ENCODE measurements at regions not wholly inside any gene's neighbourhood (a gene's known extent, or its start where the extent isn't known, plus 50 kb on each side); places are given as distances from the start of the nearest gene placed in this dataset.
"Not testable (repeated sequence)": the region's sequence is repeated elsewhere in the genome, so short reads cannot be mapped to it uniquely, and the experiment has no call there.

DNA sequence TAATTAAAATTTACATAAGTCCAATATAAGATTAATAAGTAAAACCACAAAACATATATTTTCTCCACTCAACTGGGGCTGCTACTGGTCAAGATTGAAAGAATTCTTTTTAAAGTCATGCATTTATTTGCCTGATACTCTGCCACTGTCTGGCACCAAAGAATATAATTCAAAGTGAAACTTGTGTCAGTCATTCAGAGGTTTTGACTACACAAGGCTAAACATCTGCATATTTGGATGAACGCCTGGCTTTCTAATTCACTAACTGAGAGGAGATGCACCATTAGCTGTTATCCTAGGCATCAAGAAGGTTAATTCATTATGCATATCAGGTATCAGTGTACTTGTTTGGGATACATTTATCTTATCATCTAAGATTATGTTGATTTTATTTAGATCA is 598.5 kb downstream of the CENPC start:
- H3K9me3 ChIP-seq (ENCODE audit: control insufficient read depth, insufficient read depth, low read length): no peaks in the 10 kb centered on the region
- H3K4me3 ChIP-seq (ENCODE audit: low read depth, low read length): no peak overlapping the region
- no peaks in the 10 kb centered on the region for H3K27me3 ChIP-seq (ENCODE audit: control insufficient read depth, insufficient read depth, low read length)
- no peaks in the 10 kb centered on the region for H3K36me3 ChIP-seq (ENCODE audit: control insufficient read depth, insufficient read depth, low read length)
- no peak overlapping the region for H3K27ac ChIP-seq (ENCODE audit: low read depth, low read length)
- no peaks in the 10 kb centered on the region for H3K4me1 ChIP-seq (ENCODE audit: control insufficient read depth, insufficient read depth, low read length)
- peak in 1 of 6 donors; percentile 49 for DNase-seq (ENCODE audit: low read depth in 4 of 6, low spot score in 6 of 6)
- no CpG with 5 or more reads among the region's 1 CpG for WGBS (ENCODE audit: insufficient coverage)

DNA sequence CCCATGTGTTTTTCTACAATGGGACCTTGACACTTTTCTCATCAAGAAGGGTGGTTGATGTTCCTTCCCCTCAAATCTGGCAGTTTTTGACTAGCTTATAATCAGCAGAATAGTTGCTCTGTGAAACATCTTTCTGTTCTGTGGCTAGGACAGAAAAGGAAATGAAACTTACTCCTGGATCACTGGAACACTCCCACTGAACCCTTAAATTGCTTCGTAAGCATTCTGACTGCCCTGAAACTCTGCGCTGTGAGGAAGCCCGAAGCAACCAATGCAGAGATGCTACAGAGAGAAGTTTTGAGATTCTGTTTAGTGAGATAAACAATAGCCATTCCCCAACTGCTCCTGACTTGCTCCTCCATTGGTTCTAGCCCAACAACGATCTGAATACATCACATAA is 602.2 kb downstream of the CENPC start:
- no CpG with 5 or more reads among the region's 4 CpGs for WGBS (ENCODE audit: insufficient coverage)
- DNase-seq (ENCODE audit: low read depth in 4 of 6, low spot score in 6 of 6): no peak
- Histone ChIP-seq H3K27me3 (ENCODE audit: control insufficient read depth, insufficient read depth, low read length) (no peaks in the 10 kb centered on the region), H3K9me3 (ENCODE audit: control insufficient read depth, insufficient read depth, low read length) (no peaks in the 10 kb centered on the region), H3K27ac (ENCODE audit: low read depth, low read length) (no peak overlapping the region), H3K4me1 (ENCODE audit: control insufficient read depth, insufficient read depth, low read length) (no peaks in the 10 kb centered on the region), H3K36me3 (ENCODE audit: control insufficient read depth, insufficient read depth, low read length) (no peaks in the 10 kb centered on the region), H3K4me3 (ENCODE audit: low read depth, low read length) (no peak overlapping the region)

DNA sequence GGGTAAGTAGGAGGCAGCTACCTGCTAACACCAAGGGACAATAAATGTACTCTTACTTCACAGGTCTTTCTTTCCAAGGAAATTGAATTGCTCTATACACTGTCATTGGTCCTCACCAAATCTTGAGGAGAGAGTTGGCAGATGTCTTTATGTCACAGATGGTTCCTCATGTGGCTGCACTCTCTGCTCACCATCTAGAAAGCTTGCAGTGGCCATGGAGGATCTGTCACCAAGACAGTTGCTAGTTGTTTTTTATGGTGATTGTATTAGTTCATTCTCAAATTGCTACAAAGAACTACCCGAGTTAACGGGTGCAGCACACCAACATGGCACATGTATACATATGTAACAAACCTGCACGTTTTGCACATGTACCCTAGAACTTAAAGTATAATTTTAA is 613.3 kb downstream of the CENPC start:
- not testable (repeated sequence) for H3K4me3 ChIP-seq (ENCODE audit: low read depth, low read length); DNase-seq (ENCODE audit: low read depth in 4 of 6, low spot score in 6 of 6); H3K27me3 ChIP-seq (ENCODE audit: control insufficient read depth, insufficient read depth, low read length); H3K36me3 ChIP-seq (ENCODE audit: control insufficient read depth, insufficient read depth, low read length); H3K27ac ChIP-seq (ENCODE audit: low read depth, low read length); H3K9me3 ChIP-seq (ENCODE audit: control insufficient read depth, insufficient read depth, low read length); H3K4me1 ChIP-seq (ENCODE audit: control insufficient read depth, insufficient read depth, low read length)
- no CpG with 5 or more reads among the region's 3 CpGs for WGBS (ENCODE audit: insufficient coverage)

DNA sequence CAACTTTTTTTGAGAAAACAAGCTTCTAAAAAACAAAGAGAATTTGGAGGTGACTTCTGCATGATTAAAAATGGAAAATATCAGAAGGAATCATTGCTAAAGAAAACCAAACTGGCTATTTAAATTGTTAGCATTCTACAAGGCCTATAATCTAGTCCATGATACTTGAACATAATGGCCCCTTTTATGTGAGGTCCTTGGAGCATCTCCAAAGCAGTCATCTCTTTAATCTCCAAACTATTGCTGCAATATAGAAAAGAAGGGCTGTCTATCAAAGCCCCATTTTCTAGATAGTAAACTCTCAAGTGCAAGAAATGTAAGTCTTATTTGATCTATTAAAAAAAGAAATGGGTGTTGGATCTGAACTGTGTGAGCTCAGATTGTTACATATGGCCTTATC is 615.1 kb downstream of the CENPC start:
- H3K36me3 ChIP-seq (ENCODE audit: control insufficient read depth, insufficient read depth, low read length): no peaks in the 10 kb centered on the region
- no peaks in the 10 kb centered on the region for H3K4me1 ChIP-seq (ENCODE audit: control insufficient read depth, insufficient read depth, low read length)
- no peak overlapping the region for H3K27ac ChIP-seq (ENCODE audit: low read depth, low read length)
- DNase-seq (ENCODE audit: low read depth in 4 of 6, low spot score in 6 of 6): peak in 2 of 6 donors; percentile 31 to 68
- H3K4me3 ChIP-seq (ENCODE audit: low read depth, low read length): no peak overlapping the region
- H3K9me3 ChIP-seq (ENCODE audit: control insufficient read depth, insufficient read depth, low read length): no peaks in the 10 kb centered on the region
- no peaks in the 10 kb centered on the region for H3K27me3 ChIP-seq (ENCODE audit: control insufficient read depth, insufficient read depth, low read length)

DNA sequence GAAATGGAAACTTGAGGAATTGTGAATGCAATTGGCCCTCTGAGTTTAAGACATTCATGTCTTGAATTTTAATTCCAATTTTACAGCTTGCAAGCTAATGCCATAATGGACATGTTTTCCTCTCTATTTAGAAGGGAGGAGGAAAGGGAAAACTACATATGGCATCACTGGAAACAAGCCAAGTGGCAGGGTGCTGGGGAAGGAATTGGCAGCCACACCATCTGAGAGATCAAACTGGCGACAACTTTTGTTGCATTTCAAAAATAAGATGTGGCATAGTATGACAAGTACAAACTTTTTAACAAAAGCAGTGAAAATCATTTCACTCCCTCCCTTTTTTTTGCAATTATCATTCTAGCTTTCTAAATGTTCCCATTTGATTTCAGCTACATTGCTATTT is 615.6 kb downstream of the CENPC start:
- Histone ChIP-seq H3K4me1 (ENCODE audit: control insufficient read depth, insufficient read depth, low read length) (no peaks in the 10 kb centered on the region), H3K27ac (ENCODE audit: low read depth, low read length) (no peak overlapping the region), H3K27me3 (ENCODE audit: control insufficient read depth, insufficient read depth, low read length) (no peaks in the 10 kb centered on the region), H3K36me3 (ENCODE audit: control insufficient read depth, insufficient read depth, low read length) (no peaks in the 10 kb centered on the region), H3K9me3 (ENCODE audit: control insufficient read depth, insufficient read depth, low read length) (no peaks in the 10 kb centered on the region), H3K4me3 (ENCODE audit: low read depth, low read length) (no peak overlapping the region)
- peak in 4 of 6 donors; percentile 31 to 97 (median 60) for DNase-seq (ENCODE audit: low read depth in 4 of 6, low spot score in 6 of 6)
- no CpG with 5 or more reads among the region's 1 CpG for WGBS (ENCODE audit: insufficient coverage)

DNA sequence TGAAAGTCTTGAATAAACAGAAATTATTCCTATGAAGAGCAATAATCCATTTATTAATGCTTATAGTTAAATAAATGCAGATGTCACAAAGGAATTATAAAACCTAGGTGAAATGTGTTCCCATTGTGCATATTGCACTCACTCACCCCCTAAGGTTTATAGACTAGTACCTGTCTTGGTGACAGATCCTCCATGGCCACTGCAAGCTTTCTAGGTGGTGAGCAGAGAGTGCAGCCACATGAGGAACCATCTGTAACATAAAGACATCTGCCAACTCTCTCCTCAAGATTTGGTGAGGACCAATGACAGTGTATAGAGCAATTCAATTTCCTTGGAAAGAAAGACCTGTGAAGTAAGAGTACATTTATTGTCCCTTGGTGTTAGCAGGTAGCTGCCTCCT is 616.4 kb downstream of the CENPC start:
- not testable (repeated sequence) for H3K27me3 ChIP-seq (ENCODE audit: control insufficient read depth, insufficient read depth, low read length); H3K9me3 ChIP-seq (ENCODE audit: control insufficient read depth, insufficient read depth, low read length); H3K36me3 ChIP-seq (ENCODE audit: control insufficient read depth, insufficient read depth, low read length); H3K4me1 ChIP-seq (ENCODE audit: control insufficient read depth, insufficient read depth, low read length); H3K4me3 ChIP-seq (ENCODE audit: low read depth, low read length); H3K27ac ChIP-seq (ENCODE audit: low read depth, low read length)
- peak in 1 of 6 donors; percentile 19 for DNase-seq (ENCODE audit: low read depth in 4 of 6, low spot score in 6 of 6)

DNA sequence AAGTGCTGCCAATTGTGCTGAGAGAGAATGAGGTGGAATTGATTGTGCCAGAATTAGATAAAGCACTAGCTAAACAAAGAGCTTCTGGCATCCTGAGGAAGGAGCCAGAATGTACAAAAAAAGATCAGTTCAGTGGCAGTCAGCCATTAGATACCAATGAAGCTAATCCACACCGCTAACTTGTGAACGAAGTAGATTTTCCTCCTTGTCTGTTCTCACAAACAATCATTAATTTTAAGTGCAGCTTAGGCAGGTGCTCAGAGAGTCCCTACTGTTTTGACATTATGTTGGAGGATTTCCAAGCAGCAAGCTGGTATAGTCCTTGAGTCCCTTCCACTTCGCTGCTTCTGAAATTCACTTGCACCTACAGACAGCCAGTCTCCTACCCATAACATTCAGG is 617.4 kb downstream of the CENPC start:
- no peaks in the 10 kb centered on the region for H3K36me3 ChIP-seq (ENCODE audit: control insufficient read depth, insufficient read depth, low read length)
- H3K4me3 ChIP-seq (ENCODE audit: low read depth, low read length): no peak overlapping the region
- no peaks in the 10 kb centered on the region for H3K27me3 ChIP-seq (ENCODE audit: control insufficient read depth, insufficient read depth, low read length)
- peak in 4 of 6 donors; percentile 20 to 90 (median 53) for DNase-seq (ENCODE audit: low read depth in 4 of 6, low spot score in 6 of 6)
- H3K9me3 ChIP-seq (ENCODE audit: control insufficient read depth, insufficient read depth, low read length): no peaks in the 10 kb centered on the region
- no CpG with 5 or more reads among the region's 3 CpGs for WGBS (ENCODE audit: insufficient coverage)
- no peak overlapping the region for H3K27ac ChIP-seq (ENCODE audit: low read depth, low read length)
- H3K4me1 ChIP-seq (ENCODE audit: control insufficient read depth, insufficient read depth, low read length): no peaks in the 10 kb centered on the region

DNA sequence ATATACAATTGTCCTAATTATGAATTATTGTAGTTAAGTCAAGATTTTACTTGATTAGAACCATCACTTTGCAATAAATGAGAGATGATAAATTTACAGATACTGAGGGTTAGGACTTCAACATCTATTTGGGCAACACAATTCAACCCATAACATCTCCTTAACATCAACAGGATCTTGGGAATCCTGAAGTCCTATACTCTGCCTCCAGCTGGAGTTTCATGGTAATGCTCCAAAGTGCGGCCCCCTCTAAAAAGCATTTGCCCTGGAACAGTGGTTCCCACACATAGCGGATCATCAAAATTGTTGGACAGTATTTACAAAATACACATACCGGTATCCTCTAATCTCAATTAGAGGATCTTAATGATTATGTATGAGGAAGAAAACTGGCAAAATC is 618.6 kb downstream of the CENPC start:
- DNase-seq (ENCODE audit: low read depth in 4 of 6, low spot score in 6 of 6): no peak
- WGBS (ENCODE audit: insufficient coverage): no CpG with 5 or more reads among the region's 3 CpGs

DNA sequence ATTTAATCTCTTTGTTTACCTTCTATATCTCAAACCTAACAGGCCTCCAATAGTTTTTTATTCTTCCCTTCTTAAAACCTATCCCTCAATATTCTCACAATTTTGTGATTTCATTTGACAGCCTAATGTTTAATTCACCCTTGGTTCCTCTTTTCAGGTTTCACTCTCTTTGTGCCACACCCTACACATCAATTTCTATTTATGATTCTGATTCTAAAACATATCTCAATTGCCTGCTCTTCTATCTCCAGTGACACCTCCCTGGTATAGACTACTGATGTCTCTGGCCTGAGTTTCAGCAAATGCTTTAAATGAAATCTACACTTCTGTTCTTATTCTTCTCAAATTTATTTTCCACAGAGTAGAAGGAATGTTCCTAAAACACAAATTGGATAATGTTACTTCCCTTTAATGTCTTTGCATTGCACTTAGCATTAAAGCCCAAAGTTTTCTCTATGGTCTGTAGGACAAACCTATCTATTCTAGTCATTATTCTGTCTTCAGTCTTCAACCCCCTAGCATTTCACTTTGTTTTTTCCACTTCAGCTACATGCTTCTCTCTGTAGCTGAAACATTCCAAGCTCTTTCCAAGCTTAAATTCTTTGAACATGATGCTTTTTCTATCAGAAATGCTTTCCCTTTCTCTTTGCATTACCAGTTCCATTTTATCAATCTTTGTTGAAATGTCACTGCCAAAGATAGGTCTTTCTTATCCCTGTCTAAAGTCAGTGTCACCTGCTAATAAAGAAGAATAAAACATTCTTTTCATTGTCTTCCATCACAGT is 622.0 kb downstream of the CENPC start:
- no peak for DNase-seq (ENCODE audit: low read depth in 4 of 6, low spot score in 6 of 6)
- no peaks in the 10 kb centered on the region for H3K4me1 ChIP-seq (ENCODE audit: control insufficient read depth, insufficient read depth, low read length)
- H3K36me3 ChIP-seq (ENCODE audit: control insufficient read depth, insufficient read depth, low read length): no peaks in the 10 kb centered on the region
- no peak overlapping the region for H3K27ac ChIP-seq (ENCODE audit: low read depth, low read length)
- H3K27me3 ChIP-seq (ENCODE audit: control insufficient read depth, insufficient read depth, low read length): no peaks in the 10 kb centered on the region
- no peaks in the 10 kb centered on the region for H3K9me3 ChIP-seq (ENCODE audit: control insufficient read depth, insufficient read depth, low read length)
- no peak overlapping the region for H3K4me3 ChIP-seq (ENCODE audit: low read depth, low read length)

More for the DNA sequence above, 618.6 kb downstream of the CENPC start:
- Histone ChIP-seq H3K36me3 (ENCODE audit: control insufficient read depth, insufficient read depth, low read length) (no peaks in the 10 kb centered on the region), H3K27me3 (ENCODE audit: control insufficient read depth, insufficient read depth, low read length) (no peaks in the 10 kb centered on the region), H3K4me3 (ENCODE audit: low read depth, low read length) (no peak overlapping the region), H3K4me1 (ENCODE audit: control insufficient read depth, insufficient read depth, low read length) (no peaks in the 10 kb centered on the region), H3K27ac (ENCODE audit: low read depth, low read length) (no peak overlapping the region), H3K9me3 (ENCODE audit: control insufficient read depth, insufficient read depth, low read length) (no peaks in the 10 kb centered on the region)

DNA sequence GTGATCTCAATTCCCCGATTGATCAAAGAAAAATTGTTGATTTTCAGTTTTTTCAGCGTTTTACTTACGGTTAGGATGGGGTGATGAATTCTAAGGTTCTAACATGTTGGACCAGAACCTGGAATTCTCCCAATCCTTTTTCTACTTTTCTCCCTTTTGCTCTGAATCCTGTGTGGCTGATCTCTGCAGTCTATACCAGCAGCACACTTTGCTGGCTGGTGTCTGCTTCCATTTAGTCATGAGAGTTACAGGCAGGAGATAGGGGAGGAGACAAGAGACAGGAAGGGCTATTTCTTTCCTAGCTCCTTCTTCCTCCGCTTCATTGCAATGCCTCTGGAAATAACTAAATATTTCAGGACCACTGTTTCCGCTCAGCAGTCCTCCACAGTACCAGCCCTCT is 623.9 kb downstream of the CENPC start:
- Histone ChIP-seq H3K36me3 (ENCODE audit: control insufficient read depth, insufficient read depth, low read length) (no peaks in the 10 kb centered on the region), H3K27ac (ENCODE audit: low read depth, low read length) (no peak overlapping the region), H3K4me3 (ENCODE audit: low read depth, low read length) (no peak overlapping the region), H3K9me3 (ENCODE audit: control insufficient read depth, insufficient read depth, low read length) (no peaks in the 10 kb centered on the region), H3K4me1 (ENCODE audit: control insufficient read depth, insufficient read depth, low read length) (no peaks in the 10 kb centered on the region), H3K27me3 (ENCODE audit: control insufficient read depth, insufficient read depth, low read length) (no peaks in the 10 kb centered on the region)
- DNase-seq (ENCODE audit: low read depth in 4 of 6, low spot score in 6 of 6): no peak
- no CpG with 5 or more reads among the region's 5 CpGs for WGBS (ENCODE audit: insufficient coverage)

Data from spinal cord (tissue), 9 donors.